RWPE2 (cell line): ENCODE measurements at regions not wholly inside any gene's neighbourhood (a gene's known extent, or its start where the extent isn't known, plus 50 kb on each side); places are given as distances from the start of the nearest gene placed in this dataset.
"Not testable (repeated sequence)": the region's sequence is repeated elsewhere in the genome, so short reads cannot be mapped to it uniquely, and the experiment has no call there.

Source experiments
- ATAC-seq: fragments of 200-7000 bp; cut with Tn5 transposase; 3 replicates; pipeline ENCODE4 v1.9.1; 2021; ENCODE audit warnings: low read depth
- DNase-seq: peaks from one replicate; pipeline ENCODE4 v3.0.0-alpha.2; 2020; ENCODE audit warnings: low spot score
- H3K27ac ChIP-seq: fragments of 450-650 bp; 2 replicates; pipeline ENCODE4 v1.5.1; 2017; ENCODE audit warnings: mild to moderate bottlenecking; ENCODE audit not compliant: poor library complexity, severe bottlenecking
- H3K27me3 ChIP-seq: fragments of 250-450 bp; sonication (Bioruptor Pico); 2 replicates; pipeline ENCODE4 v1.5.1; 2021; ENCODE audit warnings: mild to moderate bottlenecking, moderate library complexity; ENCODE audit not compliant: insufficient read depth, poor library complexity, severe bottlenecking
- H3K36me3 ChIP-seq: fragments of 250-450 bp; sonication (Bioruptor Pico); 2 replicates; pipeline ENCODE4 v1.5.1; 2020; ENCODE audit warnings: low read depth, mild to moderate bottlenecking, moderate library complexity
- H3K4me1 ChIP-seq: fragments of 250-450 bp; sonication (Bioruptor Pico); 2 replicates; pipeline ENCODE4 v1.5.1; 2021; ENCODE audit warnings: mild to moderate bottlenecking, moderate library complexity; ENCODE audit not compliant: insufficient read depth, poor library complexity, severe bottlenecking
- H3K4me3 ChIP-seq: fragments of 250-450 bp; sonication (Bioruptor Pico); 2 replicates; pipeline ENCODE4 v1.5.1; 2021; ENCODE audit warnings: mild to moderate bottlenecking, moderate library complexity; ENCODE audit not compliant: severe bottlenecking
- H3K9me3 ChIP-seq: fragments of 250-450 bp; sonication (Bioruptor Pico); 2 replicates; pipeline ENCODE4 v1.5.1; 2021; ENCODE audit warnings: mild to moderate bottlenecking, moderate library complexity; ENCODE audit not compliant: severe bottlenecking
- CTCF ChIP-seq: fragments of 450-650 bp; IDR thresholded peaks from one replicate; pipeline ENCODE4 v1.5.1; 2017; ENCODE audit warnings: mild to moderate bottlenecking, moderate library complexity; ENCODE audit not compliant: poor library complexity, severe bottlenecking

GRCh38 chr11:129546266-129546665 lies 170.6 kb downstream of the BARX2 start:
- Histone ChIP-seq H3K9me3 (no peaks in the 10 kb centered on the region), H3K4me1 (no peaks in the 10 kb centered on the region), H3K27ac (no peak overlapping the region), H3K4me3 (no peak overlapping the region), H3K27me3 (no peaks in the 10 kb centered on the region), H3K36me3 (no peaks in the 10 kb centered on the region)
- no peak for TF ChIP-seq CTCF
- no peak for ATAC-seq
- DNase-seq = no peak

DNA sequence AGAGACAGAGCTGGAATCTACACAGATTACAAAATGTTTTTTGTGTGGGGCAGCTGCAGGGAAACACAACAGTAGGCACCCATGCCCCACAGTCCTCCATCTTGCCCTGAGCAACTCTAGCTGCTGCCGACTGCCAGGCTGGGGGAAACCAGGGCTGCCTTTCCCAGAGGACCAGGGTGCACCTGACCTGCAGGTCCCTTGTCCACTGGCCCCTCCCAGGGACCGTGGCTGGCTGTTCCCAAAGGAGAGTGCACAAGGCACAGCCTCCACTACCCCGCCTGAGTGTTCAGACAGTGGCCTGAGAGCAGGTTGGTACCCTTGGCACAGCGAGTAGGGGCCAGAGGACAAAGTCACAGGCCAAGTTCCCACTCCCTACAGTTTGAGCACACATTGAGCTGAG lies 181.8 kb downstream of the BARX2 start:
- no peak for ATAC-seq
- no peaks in the 10 kb centered on the region for H3K36me3 ChIP-seq
- H3K4me3 ChIP-seq = no peak overlapping the region
- no peaks in the 10 kb centered on the region for H3K9me3 ChIP-seq
- no peak overlapping the region for H3K27ac ChIP-seq
- TF ChIP-seq CTCF = no peak
- no peaks in the 10 kb centered on the region for H3K27me3 ChIP-seq
- no peak for DNase-seq
- H3K4me1 ChIP-seq = no peaks in the 10 kb centered on the region

DNA sequence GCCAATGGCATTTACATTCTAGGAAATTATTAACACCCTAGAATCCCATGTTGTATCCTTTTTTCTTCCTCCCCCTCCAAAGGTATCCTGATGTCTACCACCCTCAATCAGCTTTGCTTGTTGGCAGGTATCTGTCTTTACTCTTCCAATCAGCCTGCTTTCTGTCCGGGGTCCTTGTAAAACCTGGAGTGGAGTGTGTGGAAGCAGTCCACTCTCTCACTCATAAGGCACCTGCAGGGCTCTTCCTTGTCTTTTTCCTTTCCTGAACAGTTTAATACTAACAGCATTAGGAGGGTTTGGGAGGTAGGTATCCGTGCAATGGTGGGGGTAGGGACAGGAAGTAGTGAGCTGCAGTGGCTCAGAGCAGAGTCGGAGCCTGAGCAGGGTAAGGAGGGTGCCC lies 193.4 kb downstream of the BARX2 start:
- no peaks in the 10 kb centered on the region for H3K9me3 ChIP-seq
- ATAC-seq = no peak
- H3K4me1 ChIP-seq = no peaks in the 10 kb centered on the region
- no peak overlapping the region for H3K4me3 ChIP-seq
- H3K27ac ChIP-seq = no peak overlapping the region
- H3K36me3 ChIP-seq = no peaks in the 10 kb centered on the region
- no peak for TF ChIP-seq CTCF
- no peaks in the 10 kb centered on the region for H3K27me3 ChIP-seq
- DNase-seq = no peak

DNA sequence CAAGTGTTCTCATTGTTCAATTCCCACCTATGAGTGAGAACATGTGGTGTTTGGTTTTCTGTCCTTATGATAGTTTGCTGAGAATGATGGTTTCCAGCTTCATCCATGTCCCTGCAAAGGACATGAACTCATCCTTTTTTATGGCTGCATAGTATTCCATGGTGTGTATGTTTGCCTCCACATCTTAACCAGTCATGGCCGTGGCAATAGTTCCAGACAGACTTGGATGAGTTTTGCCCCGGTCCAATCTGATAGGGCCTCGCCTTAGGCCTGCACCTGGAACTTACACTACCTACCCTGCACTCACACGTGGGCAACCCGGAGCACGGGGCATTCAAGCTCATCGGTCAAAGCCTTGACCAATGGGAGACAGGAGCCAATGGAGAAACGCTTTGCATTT lies 197.0 kb downstream of the BARX2 start:
- ATAC-seq, H3K9me3 ChIP-seq: not testable (repeated sequence)

DNA sequence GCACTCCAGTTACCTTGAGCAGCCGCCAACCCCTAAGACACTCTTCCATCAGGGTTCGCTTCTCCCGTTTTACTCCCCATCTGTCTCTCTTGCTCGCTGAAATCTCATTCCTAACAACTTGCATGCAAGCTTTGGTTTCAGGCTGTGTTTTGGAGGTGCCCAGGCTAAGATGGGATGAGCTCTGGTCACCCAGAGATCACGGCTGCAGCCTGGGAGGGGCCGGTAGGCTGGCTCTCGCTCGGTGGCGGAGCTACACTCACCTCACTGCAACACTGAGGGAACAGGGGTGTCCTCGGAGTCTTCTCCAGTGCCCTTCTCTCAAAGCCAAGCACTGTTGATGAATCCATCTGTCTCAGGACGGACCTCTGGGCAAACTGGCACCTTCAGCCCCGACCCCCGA lies 197.5 kb downstream of the BARX2 start:
- Histone ChIP-seq H3K4me1 (no peaks in the 10 kb centered on the region), H3K4me3 (no peak overlapping the region), H3K27ac (no peak overlapping the region), H3K9me3 (no peaks in the 10 kb centered on the region), H3K27me3 (no peaks in the 10 kb centered on the region), H3K36me3 (no peaks in the 10 kb centered on the region)
- TF ChIP-seq CTCF = no peak
- ATAC-seq (no peak), DNase-seq (no peak)

More for the DNA sequence above, 197.0 kb downstream of the BARX2 start:
- not testable (repeated sequence) for DNase-seq, H3K4me3 ChIP-seq, H3K4me1 ChIP-seq, H3K27ac ChIP-seq, H3K27me3 ChIP-seq, H3K36me3 ChIP-seq
